Activated CD8-positive, alpha-beta memory T cell treated with anti-CD3 and anti-CD28 coated beads for 36 hours (primary cell): ENCODE measurements at regions not wholly inside any gene's neighbourhood (a gene's known extent, or its start where the extent isn't known, plus 50 kb on each side); places are given as distances from the start of the nearest gene placed in this dataset.

Source experiments
- CTCF ChIA-PET: fragments of 350-600 bp; sonication (Branson Sonifier 250); formaldehyde crosslinking; loops from one replicate; lab custom pipeline; 2021; ENCODE audit warnings: antibody characterized with exemption; lab: Charles Lee
- POLR2A ChIA-PET: fragments of 350-600 bp; sonication (Branson Sonifier 250); formaldehyde crosslinking; loops from one replicate; lab custom pipeline; 2021; ENCODE audit warnings: antibody characterized with exemption; lab: Charles Lee

- ChIA-PET POLR2A (no interaction called here), CTCF (no interaction called here)
Observed at GRCh38 chr5:175015028-175015685, 290.8 kb downstream of the MSX2 start.

DNA sequence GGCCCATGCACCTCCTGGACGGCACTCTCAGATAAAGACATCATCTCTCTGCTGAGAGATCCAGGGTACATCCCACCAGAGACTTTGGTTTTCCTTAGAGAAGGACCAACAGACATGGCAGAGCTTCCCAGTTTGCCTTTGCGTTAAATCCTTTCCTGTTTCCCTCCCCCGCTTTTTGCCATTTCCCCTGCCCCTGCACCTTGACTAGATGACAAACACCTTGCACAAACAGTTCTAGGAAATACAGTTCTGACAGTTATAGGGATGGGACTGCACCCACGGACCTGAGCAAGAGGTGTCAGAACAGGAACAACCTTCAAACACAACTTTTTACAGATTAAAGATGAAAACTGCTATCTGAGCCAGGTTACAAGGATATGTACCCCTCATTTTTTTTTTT lies 288.9 kb downstream of the MSX2 start:
- ChIA-PET CTCF (no interaction called here), POLR2A (no interaction called here)

DNA sequence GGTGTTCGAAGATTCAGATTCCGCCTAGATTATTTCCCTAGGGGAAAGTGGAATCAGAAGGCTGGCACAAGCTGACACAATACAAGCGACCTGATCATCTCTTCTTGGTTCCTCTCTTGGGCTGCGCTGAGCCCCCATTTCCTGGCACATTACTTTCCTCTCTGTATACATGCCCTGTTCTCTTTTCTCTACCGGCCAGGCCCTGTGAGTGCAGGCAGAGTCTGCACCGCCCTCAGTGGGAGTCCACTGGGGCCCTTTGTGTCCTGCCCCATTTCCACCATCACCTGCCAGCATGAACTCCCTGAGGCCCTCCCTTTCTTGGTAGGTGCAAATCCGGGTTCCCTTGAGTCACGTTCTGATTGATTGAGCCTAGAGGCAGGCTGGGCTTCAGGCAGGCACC lies 287.9 kb downstream of the MSX2 start:
- ChIA-PET CTCF (no interaction called here), POLR2A (no interaction called here)

GRCh38 chr5:175003531-175003930 lies 279.1 kb downstream of the MSX2 start:
- CTCF ChIA-PET: no interaction called here
- POLR2A ChIA-PET: no interaction called here

DNA sequence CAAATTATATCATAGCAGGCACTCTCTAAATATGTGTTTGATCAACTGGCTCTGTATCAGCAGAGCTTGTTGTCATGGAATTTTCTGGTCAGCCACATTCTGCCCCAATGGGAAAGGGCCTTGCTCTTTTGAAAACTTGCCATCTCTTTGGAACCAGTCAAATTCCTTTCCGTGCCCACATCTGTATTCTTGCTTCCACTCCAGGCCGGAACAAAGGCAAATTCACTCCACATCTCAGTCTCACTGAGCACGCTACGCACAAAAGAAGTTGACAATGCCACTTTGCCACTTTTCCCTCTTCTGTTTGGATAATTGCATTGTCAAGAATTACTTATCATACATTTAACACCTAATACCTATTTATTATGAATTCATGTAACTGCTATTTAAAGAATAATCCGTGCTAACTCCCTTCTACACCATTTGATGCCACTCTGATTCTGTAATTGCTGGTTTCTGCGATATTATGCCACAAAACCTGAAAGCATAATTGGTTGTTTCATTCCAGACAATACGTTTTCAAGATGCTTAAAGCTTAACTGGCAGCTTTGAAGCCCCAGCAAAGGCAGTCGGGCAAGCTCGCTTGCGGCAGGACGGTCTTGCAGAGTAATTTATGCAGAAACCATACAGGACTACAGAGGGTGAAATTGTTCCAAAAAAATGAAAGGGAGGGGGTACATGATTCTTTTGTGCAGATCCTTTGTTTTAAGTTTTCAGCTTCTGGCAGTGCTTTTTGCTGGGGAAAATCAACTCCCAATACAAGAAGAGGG lies 277.7 kb downstream of the MSX2 start:
- ChIA-PET CTCF (no interaction called here), POLR2A (no interaction called here)

DNA sequence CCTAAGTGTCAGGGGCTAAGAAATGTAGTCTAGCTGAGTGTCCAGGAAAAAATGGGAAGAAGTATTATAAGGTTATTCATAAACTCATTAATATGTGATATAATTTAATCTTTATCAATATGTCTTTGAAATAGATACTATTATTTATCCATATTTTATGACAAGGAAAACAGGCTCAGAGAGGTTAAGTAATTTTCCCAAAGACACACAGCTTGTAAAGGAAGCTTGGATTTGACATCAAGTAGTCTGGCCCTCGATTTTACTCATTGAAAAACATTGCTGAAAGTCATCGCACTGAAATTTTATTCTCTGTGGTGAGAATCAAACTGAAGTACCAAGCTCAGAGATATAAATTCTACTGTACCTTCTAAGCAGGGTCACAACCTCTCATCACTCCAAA lies 276.9 kb downstream of the MSX2 start:
- ChIA-PET POLR2A (no interaction called here), CTCF (interaction anchor here (0.6 kb wide), 1 partner anchor 247 kb away, joined by 3 read pairs; no protein-coding TSS in a partner anchor)

DNA sequence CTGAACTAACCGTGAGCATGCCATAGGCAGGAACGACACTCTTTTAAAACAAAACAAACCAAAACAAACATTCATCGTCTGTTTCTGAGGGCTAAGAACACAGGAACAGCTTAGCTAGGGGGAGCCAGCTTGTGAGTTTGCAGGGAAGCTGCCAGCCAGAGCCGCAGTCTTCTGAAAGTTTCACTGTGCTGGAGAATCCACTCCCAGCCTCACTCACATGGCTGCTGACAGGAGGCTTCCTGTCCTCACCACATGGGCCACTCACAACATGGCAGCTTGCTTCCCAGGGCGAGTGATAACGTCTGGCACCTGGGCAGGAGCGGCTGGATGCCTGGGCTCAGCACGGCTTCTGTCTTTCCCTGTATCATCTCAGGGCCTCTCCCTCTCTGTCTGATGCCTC lies 275.2 kb downstream of the MSX2 start:
- ChIA-PET CTCF (no interaction called here), POLR2A (no interaction called here)

DNA sequence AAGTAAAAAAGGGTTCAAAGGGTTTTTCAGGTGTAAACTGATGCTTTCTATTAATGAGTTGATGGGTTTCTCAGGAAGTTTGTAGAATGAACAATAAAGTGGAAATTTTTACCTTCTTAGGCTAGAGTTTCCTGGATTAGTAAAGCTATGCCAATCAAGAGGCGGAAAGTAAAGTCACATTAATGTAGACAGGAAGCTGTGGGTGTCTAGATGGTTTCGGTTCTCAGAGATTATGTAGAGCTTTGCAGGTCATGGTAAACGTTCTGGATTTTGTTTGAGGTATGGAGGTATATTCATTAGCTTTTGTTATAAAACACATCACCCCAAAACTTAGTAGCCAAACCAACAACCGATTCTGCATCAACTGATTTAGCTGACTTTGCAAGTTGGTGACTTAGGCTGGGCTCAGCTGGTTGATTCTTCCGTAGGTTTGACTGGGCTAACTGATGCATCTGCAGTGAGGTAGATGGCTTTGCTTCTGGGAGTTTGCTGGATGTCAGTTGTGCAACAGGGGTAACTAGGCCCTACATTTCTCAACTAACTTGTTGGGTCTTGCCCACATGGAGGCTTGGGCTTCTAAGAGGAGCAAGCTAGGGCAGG lies 273.8 kb downstream of the MSX2 start:
- CTCF ChIA-PET: no interaction called here
- POLR2A ChIA-PET: no interaction called here

GRCh38 chr5:174997688-174998087 lies 273.3 kb downstream of the MSX2 start:
- ChIA-PET CTCF (no interaction called here), POLR2A (no interaction called here)

- POLR2A ChIA-PET: no interaction called here
Observed at GRCh38 chr5:174996941-174997340, 272.6 kb downstream of the MSX2 start.

GRCh38 chr5:174995827-174996226 lies 271.4 kb downstream of the MSX2 start:
- ChIA-PET CTCF (no interaction called here), POLR2A (no interaction called here)

More at GRCh38 chr5:174996941-174997340, 272.6 kb downstream of the MSX2 start:
- CTCF ChIA-PET: no interaction called here

GRCh38 chr5:174991847-174992246 lies 267.5 kb downstream of the MSX2 start:
- CTCF ChIA-PET: no interaction called here
- POLR2A ChIA-PET: no interaction called here

DNA sequence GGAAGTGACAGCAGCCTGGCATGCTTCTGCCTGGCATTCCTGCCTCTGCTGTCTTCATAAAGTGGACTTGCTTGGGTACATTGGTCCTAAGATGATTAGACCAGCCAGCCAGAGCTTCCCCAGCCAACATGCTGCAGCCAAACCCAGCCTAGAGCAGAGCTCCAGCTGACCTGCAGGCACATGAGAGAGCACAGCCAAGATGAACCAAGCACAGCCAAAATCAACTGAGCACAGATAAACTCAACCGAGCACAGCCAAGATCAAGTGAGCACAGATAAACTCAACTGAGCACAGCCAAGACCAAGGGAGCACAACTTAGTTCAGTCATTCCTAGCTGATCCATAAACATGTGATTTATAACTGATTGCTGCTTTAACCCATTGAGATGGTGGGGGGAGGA lies 266.5 kb downstream of the MSX2 start:
- CTCF ChIA-PET: interaction anchor here (0.8 kb wide), 1 partner anchor 9 kb away, joined by 3 read pairs; no protein-coding TSS in a partner anchor
- POLR2A ChIA-PET: no interaction called here

- ChIA-PET CTCF (no interaction called here), POLR2A (no interaction called here)
Observed at GRCh38 chr5:174987443-174988012, 263.1 kb downstream of the MSX2 start.

- CTCF ChIA-PET: no interaction called here
- POLR2A ChIA-PET: no interaction called here
Observed at GRCh38 chr5:174984863-174985262, 260.5 kb downstream of the MSX2 start.

- CTCF ChIA-PET: interaction anchor here (0.6 kb wide), 1 partner anchor 9 kb away, joined by 3 read pairs; no protein-coding TSS in a partner anchor
Observed at GRCh38 chr5:174982485-174982884, 258.1 kb downstream of the MSX2 start.

GRCh38 chr5:174981416-174981815 lies 257.0 kb downstream of the MSX2 start:
- ChIA-PET POLR2A (no interaction called here), CTCF (no interaction called here)

More at GRCh38 chr5:174982485-174982884, 258.1 kb downstream of the MSX2 start:
- POLR2A ChIA-PET: no interaction called here

DNA sequence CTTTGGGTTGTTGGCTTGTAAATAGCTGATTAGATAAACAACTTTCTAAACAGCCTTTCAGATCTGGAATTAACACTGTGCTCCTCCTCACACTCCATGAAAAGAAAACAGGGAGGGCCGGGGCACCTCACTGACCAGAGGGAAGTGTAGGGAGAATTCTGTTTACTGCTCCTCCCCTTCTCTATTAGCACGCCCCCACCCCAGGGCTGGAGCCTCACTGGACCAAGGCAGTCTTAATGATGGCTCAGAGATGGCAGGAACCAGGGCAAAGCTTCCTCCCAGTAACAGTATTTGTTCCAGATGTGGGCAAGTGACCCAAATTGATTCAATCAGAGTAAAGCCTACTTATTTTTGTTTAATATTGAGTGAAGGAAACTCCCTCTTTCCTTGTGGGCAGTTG lies 256.6 kb downstream of the MSX2 start:
- ChIA-PET POLR2A (no interaction called here), CTCF (no interaction called here)

GRCh38 chr5:174972291-174972690 lies 247.9 kb downstream of the MSX2 start:
- POLR2A ChIA-PET: no interaction called here
- CTCF ChIA-PET: no interaction called here

DNA sequence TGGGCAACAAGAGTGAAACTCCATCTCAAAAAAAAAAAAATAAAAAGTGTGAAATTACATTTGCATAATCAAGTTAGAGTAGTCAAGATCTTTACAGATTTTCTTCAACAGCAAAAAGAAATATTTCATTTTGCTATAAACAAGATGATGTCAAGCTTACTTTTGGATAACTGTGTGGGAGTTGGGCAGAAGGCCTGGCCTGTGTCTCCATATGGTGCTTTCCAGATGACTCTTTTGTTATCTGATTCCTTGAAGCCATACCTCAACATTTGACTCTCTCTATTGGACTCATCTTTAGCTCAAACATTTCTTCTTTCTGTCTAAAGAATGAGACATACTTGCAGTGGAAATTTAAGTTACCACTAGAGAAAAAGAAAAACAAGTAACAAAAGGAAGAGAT lies 246.8 kb downstream of the MSX2 start:
- CTCF ChIA-PET: no interaction called here
- POLR2A ChIA-PET: no interaction called here
